ENCODE measurements at regions not wholly inside any gene's neighbourhood (a gene's known extent, or its start where the extent isn't known, plus 50 kb on each side); places are given as distances from the start of the nearest gene placed in this dataset.

DNA sequence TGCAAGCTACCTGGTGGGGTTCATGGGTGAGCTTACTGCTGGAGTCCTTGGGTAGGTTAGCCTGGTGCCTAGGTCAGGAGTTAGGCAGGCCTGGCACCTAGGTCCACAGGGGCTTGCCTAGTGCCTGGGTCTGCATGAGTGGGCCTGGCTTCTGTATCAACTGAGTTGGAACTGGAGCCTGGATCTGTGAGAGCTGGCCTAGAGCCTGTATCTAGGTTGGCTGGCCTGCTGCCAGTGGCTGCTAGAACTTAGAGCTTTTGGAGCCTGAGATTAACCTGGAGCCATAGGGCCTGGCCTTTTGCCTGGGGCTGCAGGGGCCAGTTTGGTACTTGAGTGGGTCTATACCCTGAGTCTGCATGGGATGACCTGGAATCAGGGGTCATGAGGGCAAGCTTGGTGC lies 679.4 kb downstream of the NUP35 start:
- TF ChIP-seq POLR2AphosphoS5 (IDR thresholded peaks at IDR 0.05) (no peak), POLR2A (IDR thresholded peaks at IDR 0.05) (no peak)
